Upper lobe of left lung (tissue), 6 donors: ENCODE measurements at regions not wholly inside any gene's neighbourhood (a gene's known extent, or its start where the extent isn't known, plus 50 kb on each side); places are given as distances from the start of the nearest gene placed in this dataset.
A peak's percentile ranks its signal among the peaks of the same experiment; 100 is the strongest.
"Not testable (repeated sequence)": the region's sequence is repeated elsewhere in the genome, so short reads cannot be mapped to it uniquely, and the experiment has no call there.

ENCODE experiments used
- ATAC-seq, 2 donors: fragments of 200-7000 bp; cut with Tn5 transposase; one replicate each; pipeline ENCODE4 v1.9.1; 2022; ENCODE audit warnings: mild to moderate bottlenecking in 2 of 2, moderate library complexity in 2 of 2; ENCODE audit not compliant: low FRiP score in 2 of 2
- DNase-seq, 2 donors: peaks; one replicate each; pipeline ENCODE4 v3.0.0-alpha.2; 2019 to 2020
- H3K27ac ChIP-seq, 4 donors: fragments of 200-600 bp; sonication (generic); one replicate each; pipeline ENCODE4 v1.5.1; 2016 to 2019
- H3K27me3 ChIP-seq, 4 donors: fragments of 200-600 bp; sonication (generic); one replicate each; pipeline ENCODE4 v1.5.1; 2017 to 2019
- H3K36me3 ChIP-seq, 4 donors: fragments of 200-600 bp; sonication (generic); one replicate each; pipeline ENCODE4 v1.5.1; 2016 to 2019
- H3K4me1 ChIP-seq, 4 donors: fragments of 200-600 bp; sonication (generic); one replicate each; pipeline ENCODE4 v1.5.1; 2018 to 2019
- H3K4me3 ChIP-seq, 4 donors: fragments of 200-600 bp; sonication (generic); one replicate each; pipeline ENCODE4 v1.5.1; 2017 to 2019; ENCODE audit warnings: mild to moderate bottlenecking in 2 of 4, moderate library complexity in 1 of 4
- H3K9me3 ChIP-seq, 4 donors: fragments of 200-600 bp; sonication (generic); one replicate each; pipeline ENCODE4 v1.5.1; 2018 to 2019
- CTCF ChIP-seq, 6 experiments: fragments of 450-650 bp in 4 of 6; fragments of 200-600 bp in 2 of 6; sonication (generic) in 2 of 6; IDR thresholded peaks; one replicate each; pipeline ENCODE4 v1.5.1; 2016 to 2019; ENCODE audit warnings: antibody characterized with exemption in 6 of 6
- EP300 ChIP-seq, 4 donors: sonication (generic); formaldehyde crosslinking; IDR thresholded peaks; one replicate each; pipeline ENCODE4 v1.5.1; 2017; ENCODE audit warnings: antibody characterized with exemption in 4 of 4, control low read depth in 2 of 4
- POLR2A ChIP-seq, 4 donors: fragments of 450-650 bp; IDR thresholded peaks; one replicate each; pipeline ENCODE4 v1.5.1; 2016 to 2017; ENCODE audit warnings: antibody characterized with exemption in 4 of 4, mild to moderate bottlenecking in 2 of 4
- POLR2AphosphoS5 ChIP-seq, 2 donors: sonication (generic); formaldehyde crosslinking; IDR thresholded peaks; one replicate each; pipeline ENCODE4 v1.5.1; 2017; ENCODE audit warnings: antibody characterized with exemption in 2 of 2
- WGBS, 2 donors: methylation state at CpG; one replicate each; pipeline ENCODE4 v1.1.5; 2017 to 2018; 5-methylcytosine and 5-hydroxymethylcytosine counted together
- donor health status: DM: no; HTN: no; CAD: no; lungs with moderate emphysema.
- donor health status: DM: no; HTN: yes; CAD: no; lungs with severe emphysema.

DNA sequence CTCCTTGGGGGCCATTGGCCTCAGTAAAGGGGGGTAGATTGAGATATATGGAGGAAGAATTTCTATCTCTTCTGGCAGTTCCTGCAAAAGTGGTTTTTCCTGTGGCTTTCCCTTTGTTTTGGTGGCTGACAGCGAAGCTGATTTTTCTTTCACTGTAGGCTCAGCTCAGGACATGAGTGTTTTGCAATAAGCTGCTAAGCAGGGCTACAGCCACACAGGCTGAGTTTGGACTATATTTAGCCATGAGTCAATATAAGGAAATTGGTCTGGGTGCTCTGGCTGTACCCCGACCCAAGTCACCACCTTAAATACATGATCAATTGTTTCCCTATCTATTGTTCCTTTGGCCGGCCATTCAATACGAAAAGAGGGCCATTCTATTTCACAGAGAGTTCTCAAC, 212.7 kb upstream of the KCND2 start:
- Histone ChIP-seq H3K36me3 (no peaks in the 10 kb centered on the region), H3K27me3 (no peaks in the 10 kb centered on the region), H3K4me3 (no peak overlapping the region), H3K9me3 (no peaks in the 10 kb centered on the region), H3K4me1 (peaks cover 0 to 2% (median 0%) of the 10 kb centered on the region in 4 donors), H3K27ac (no peak overlapping the region)
- DNase-seq (no peak), ATAC-seq (no peak)
- WGBS, 2 donors: 54 to 72% methylated on average over 4 of the region's 4 CpGs
- no peak for TF ChIP-seq POLR2A (IDR thresholded peaks at IDR 0.05)
- TF ChIP-seq EP300 (IDR thresholded peaks at IDR 0.05): no peak
- no peak for TF ChIP-seq CTCF (IDR thresholded peaks at IDR 0.05)
- TF ChIP-seq POLR2AphosphoS5 (IDR thresholded peaks at IDR 0.05): no peak

DNA sequence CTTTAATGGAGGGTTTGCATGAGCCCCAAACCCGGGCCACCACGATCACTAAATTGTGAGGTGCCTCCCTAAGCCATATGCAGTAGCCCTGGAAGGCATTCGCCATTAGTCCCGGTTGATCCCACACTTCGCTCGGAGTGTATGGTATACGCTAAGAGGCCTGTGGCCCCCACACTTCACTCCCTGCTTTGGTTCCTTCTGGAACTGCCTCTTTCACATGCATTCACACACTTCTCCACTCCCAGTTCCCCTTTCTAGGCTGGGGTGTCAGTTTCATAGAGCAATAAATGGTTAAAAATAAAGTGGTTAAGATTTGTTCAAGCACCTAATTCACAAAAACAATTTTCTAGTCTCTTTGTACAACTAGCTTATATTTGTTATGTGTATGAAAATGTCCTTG, 212.1 kb upstream of the KCND2 start:
- TF ChIP-seq POLR2A (IDR thresholded peaks at IDR 0.05) (no peak), POLR2AphosphoS5 (IDR thresholded peaks at IDR 0.05) (no peak), EP300 (IDR thresholded peaks at IDR 0.05) (no peak), CTCF (IDR thresholded peaks at IDR 0.05) (no peak)
- Histone ChIP-seq H3K4me3 (no peak overlapping the region), H3K36me3 (no peaks in the 10 kb centered on the region), H3K27ac (no peak overlapping the region), H3K27me3 (no peaks in the 10 kb centered on the region), H3K9me3 (no peaks in the 10 kb centered on the region), H3K4me1 (peaks cover 0 to 2% (median 0%) of the 10 kb centered on the region in 4 donors)
- no peak for DNase-seq
- WGBS, 2 donors: 89 to 95% methylated on average over 7 of the region's 7 CpGs
- ATAC-seq: no peak

GRCh38 chr7:120064565-120064964, 208.4 kb upstream of the KCND2 start:
- no peak overlapping the region for H3K4me3 ChIP-seq
- no peak overlapping the region for H3K27ac ChIP-seq
- no peaks in the 10 kb centered on the region for H3K36me3 ChIP-seq
- no peaks in the 10 kb centered on the region for H3K27me3 ChIP-seq
- DNase-seq (no peak), ATAC-seq (peak in 1 of 2 donors; percentile 71)
- TF ChIP-seq CTCF (IDR thresholded peaks at IDR 0.05): no peak
- no peak for TF ChIP-seq EP300 (IDR thresholded peaks at IDR 0.05)
- TF ChIP-seq POLR2A (IDR thresholded peaks at IDR 0.05): no peak
- TF ChIP-seq POLR2AphosphoS5 (IDR thresholded peaks at IDR 0.05): no peak
- no peaks in the 10 kb centered on the region for H3K4me1 ChIP-seq
- H3K9me3 ChIP-seq: peaks cover 0 to 9% (median 0%) of the 10 kb centered on the region in 4 donors

GRCh38 chr7:120066898-120067297, 206.1 kb upstream of the KCND2 start:
- H3K27me3 ChIP-seq, ATAC-seq, H3K4me1 ChIP-seq, DNase-seq, H3K4me3 ChIP-seq, H3K27ac ChIP-seq, H3K36me3 ChIP-seq: not testable (repeated sequence)
- peaks cover 0 to 11% (median 3%) of the 10 kb centered on the region in 4 donors for H3K9me3 ChIP-seq

DNA sequence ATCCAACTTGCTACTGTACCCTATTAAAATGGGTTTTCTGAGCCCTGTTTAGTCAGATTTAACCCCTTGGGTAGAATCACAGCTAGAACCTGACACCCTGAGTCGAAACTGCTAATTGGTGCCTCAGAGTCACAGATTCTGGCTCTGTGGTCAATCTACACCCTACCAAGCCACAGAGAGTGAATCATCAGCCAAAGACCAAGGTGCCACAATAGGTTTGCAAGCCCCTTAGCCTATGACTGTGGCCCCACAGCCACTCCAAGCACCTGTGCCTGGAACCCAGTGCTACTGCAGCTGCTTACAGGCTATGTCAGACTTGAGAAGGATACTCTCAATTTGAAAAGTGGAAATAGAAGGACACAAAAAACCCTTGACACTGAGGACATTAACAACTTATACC, 202.8 kb upstream of the KCND2 start:
- peaks cover 0 to 11% (median 3%) of the 10 kb centered on the region in 4 donors for H3K9me3 ChIP-seq
- no peak for DNase-seq
- H3K27ac ChIP-seq: no peak overlapping the region
- TF ChIP-seq CTCF (IDR thresholded peaks at IDR 0.05): no peak
- TF ChIP-seq EP300 (IDR thresholded peaks at IDR 0.05): no peak
- no peak for TF ChIP-seq POLR2A (IDR thresholded peaks at IDR 0.05)
- no peak for TF ChIP-seq POLR2AphosphoS5 (IDR thresholded peaks at IDR 0.05)
- H3K36me3 ChIP-seq: no peaks in the 10 kb centered on the region
- H3K4me1 ChIP-seq: no peaks in the 10 kb centered on the region
- no peak overlapping the region for H3K4me3 ChIP-seq
- no peak for ATAC-seq
- WGBS, 2 donors: 69 to 75% methylated on average over 1 of the region's 1 CpG
- H3K27me3 ChIP-seq: no peaks in the 10 kb centered on the region
